HCT116 (cell line): ENCODE measurements at regions not wholly inside any gene's neighbourhood (a gene's known extent, or its start where the extent isn't known, plus 50 kb on each side); places are given as distances from the start of the nearest gene placed in this dataset.

Source experiments
- ATAC-seq: fragments of 200-7000 bp; cut with Tn5 transposase; 2 replicates; pipeline ENCODE4 v1.9.1; 2020; ENCODE audit warnings: mild to moderate bottlenecking, moderate library complexity
- BruUV-seq: library from RNA; stranded (reverse); fragments of 400-500 nt; replicated peaks from 2 replicates; lab custom pipeline; 2021; lab: Mats Ljungman, UMichigan
- CTCF ChIA-PET: fragments of 300-600 bp; sonication (Branson Sonifier 250); formaldehyde crosslinking; loops from one replicate; lab custom pipeline; 2021; ENCODE audit warnings: antibody characterized with exemption; lab: Charles Lee
- POLR2A ChIA-PET: fragments of 300-600, 350-600 bp; sonication (Branson Sonifier 250); formaldehyde crosslinking; loops from one replicate; lab custom pipeline; 2021; ENCODE audit warnings: antibody characterized with exemption; lab: Charles Lee
- RAD21 ChIA-PET, 2 experiments: fragments of 300-600 bp; sonication (Branson Sonifier 250); formaldehyde crosslinking; loops; one replicate each; lab custom pipeline; 2023; ENCODE audit warnings: low total read pairs in 2 of 2; ENCODE audit not compliant: uncharacterized antibody in 2 of 2, unreplicated experiment in 2 of 2, low non-redundant PET in 1 of 2; lab: Charles Lee
- DNase-seq: peaks from one replicate; pipeline ENCODE4 v3.0.0-alpha.2; 2010; ENCODE audit warnings: low read depth, low spot score
- H2AFZ ChIP-seq: fragments of 200-600 bp; shearing (Covaris generic), sonication (generic); 2 replicates; pipeline ENCODE4 v1.6.1; 2017; ENCODE audit warnings: low read depth, mixed run types, mixed read lengths, antibody characterized with exemption, low read length; ENCODE audit not compliant: poor library complexity, severe bottlenecking
- H3K27ac ChIP-seq: 2 replicates; pipeline ENCODE4 v1.5.1; 2012; ENCODE audit warnings: low read depth, low read length
- H3K27me3 ChIP-seq: fragments of 200-600 bp; sonication (generic); 2 replicates; pipeline ENCODE4 v1.6.1; 2016; ENCODE audit warnings: mixed run types, low read length, mixed read lengths; ENCODE audit not compliant: insufficient read depth
- H3K36me3 ChIP-seq, 2 experiments: fragments of 200-500 bp in 1 of 2; fragments of 200-600 bp in 1 of 2; sonication (Bioruptor generic) in 1 of 2; sonication (generic) in 1 of 2; 2 replicates each; pipeline versions ENCODE4 v1.5.1 to v1.6.1; 2014 to 2016; ENCODE audit warnings: low read length in 2 of 2, inconsistent platforms in 1 of 2, mixed read lengths in 1 of 2, mixed run types in 1 of 2; ENCODE audit not compliant: insufficient read depth in 2 of 2, control insufficient read depth in 1 of 2
- H3K4me1 ChIP-seq, 2 experiments: fragments of 200-600 bp in 1 of 2; sonication (generic) in 1 of 2; 2 replicates each; pipeline versions ENCODE4 v1.5.1 to v1.6.1; 2012 to 2017; ENCODE audit warnings: low read length in 2 of 2, inconsistent platforms in 1 of 2, mild to moderate bottlenecking in 1 of 2, mixed read lengths in 1 of 2, mixed run types in 1 of 2, moderate library complexity in 1 of 2; ENCODE audit not compliant: insufficient read depth in 2 of 2, control insufficient read depth in 1 of 2
- H3K4me2 ChIP-seq: fragments of 200-600 bp; sonication (generic); 2 replicates; pipeline ENCODE4 v1.6.1; 2017; ENCODE audit warnings: mixed run types, low read length, mixed read lengths
- H3K4me3 ChIP-seq, 2 experiments: fragments of 200-600 bp in 1 of 2; sonication (generic) in 1 of 2; replicated peaks in 1 of 2; 2 replicates each; pipeline ENCODE4 v1.5.1; 2011 to 2016; ENCODE audit warnings: low read length in 2 of 2, control low read depth in 1 of 2, low read depth in 1 of 2, mild to moderate bottlenecking in 1 of 2, mixed read lengths in 1 of 2, mixed run types in 1 of 2
- H3K79me2 ChIP-seq: fragments of 200-600 bp; sonication (generic); 2 replicates; pipeline ENCODE4 v1.6.1; 2017; ENCODE audit warnings: mild to moderate bottlenecking, mixed run types, low read length, moderate library complexity, mixed read lengths; ENCODE audit not compliant: insufficient read depth
- H3K9ac ChIP-seq: fragments of 200-600 bp; sonication (generic); 2 replicates; pipeline ENCODE4 v1.6.1; 2016; ENCODE audit warnings: low read length, mixed read lengths
- H3K9me2 ChIP-seq: fragments of 200-600 bp; sonication (generic), shearing (Covaris generic); 2 replicates; pipeline ENCODE4 v1.6.1; 2017; ENCODE audit warnings: mixed run types, mild to moderate bottlenecking, moderate library complexity; ENCODE audit not compliant: insufficient read depth
- H3K9me3 ChIP-seq, 2 experiments: fragments of 200-500 bp in 1 of 2; fragments of 200-600 bp in 1 of 2; sonication (Bioruptor generic) in 1 of 2; sonication (generic) in 1 of 2; 2 replicates each; pipeline ENCODE4 v1.6.1; 2014 to 2017; ENCODE audit warnings: low read length in 2 of 2, mixed read lengths in 2 of 2, inconsistent platforms in 1 of 2, low read depth in 1 of 2, mild to moderate bottlenecking in 1 of 2, mixed run types in 1 of 2, moderate library complexity in 1 of 2; ENCODE audit not compliant: control insufficient read depth in 1 of 2, insufficient read depth in 1 of 2
- H4K20me1 ChIP-seq: fragments of 200-600 bp; sonication (generic), shearing (Covaris generic); 2 replicates; pipeline ENCODE4 v1.6.1; 2017; ENCODE audit warnings: mixed run types, mild to moderate bottlenecking, moderate library complexity; ENCODE audit not compliant: insufficient read depth
- ATF3 ChIP-seq: IDR thresholded peaks from 2 replicates; pipeline ENCODE4 v1.6.1; 2012
- CBX3 ChIP-seq: IDR thresholded peaks from 2 replicates; pipeline ENCODE4 v1.6.1; 2012; ENCODE audit warnings: low read depth
- CEBPB ChIP-seq: IDR thresholded peaks from 2 replicates; pipeline ENCODE4 v1.6.1; 2012; ENCODE audit warnings: low read depth
- CTCF ChIP-seq, 3 experiments: fragments of 200-600 bp in 1 of 3; sonication (generic) in 1 of 3; IDR thresholded peaks in 2 of 3; conservative IDR thresholded peaks in 1 of 3; 2 replicates each; pipeline ENCODE4 v1.5.1; 2012 to 2017; ENCODE audit warnings: low read depth in 2 of 3, low read length in 2 of 3, antibody characterized with exemption in 1 of 3, borderline replicate concordance in 1 of 3, control low read depth in 1 of 3, mild to moderate bottlenecking in 1 of 3, mixed read lengths in 1 of 3, mixed run types in 1 of 3, moderate library complexity in 1 of 3; ENCODE audit not compliant: insufficient read depth in 1 of 3
- EGR1 ChIP-seq: IDR thresholded peaks from 2 replicates; pipeline ENCODE4 v1.6.1; 2012; ENCODE audit warnings: low read depth
- ELF1 ChIP-seq: IDR thresholded peaks from 2 replicates; pipeline ENCODE4 v1.6.1; 2012; ENCODE audit warnings: low read depth, borderline replicate concordance
- EZH2 ChIP-seq: fragments of 200-600 bp; sonication (generic); IDR thresholded peaks from 2 replicates; pipeline ENCODE4 v1.6.1; 2017; ENCODE audit warnings: antibody characterized with exemption, mixed run types
- EZH2phosphoT487 ChIP-seq: fragments of 200-600 bp; IDR thresholded peaks from 2 replicates; pipeline ENCODE4 v1.6.1; 2018; ENCODE audit warnings: antibody characterized with exemption, borderline replicate concordance
- JUND ChIP-seq: IDR thresholded peaks from 2 replicates; pipeline ENCODE4 v1.6.1; 2012
- MAX ChIP-seq: IDR thresholded peaks from 2 replicates; pipeline ENCODE4 v1.6.1; 2012
- POLR2A ChIP-seq: IDR thresholded peaks from 2 replicates; pipeline ENCODE4 v1.7.0; 2011; ENCODE audit warnings: borderline replicate concordance; ENCODE audit not compliant: insufficient read depth, insufficient read length; ENCODE audit errors: extremely low read depth
- POLR2AphosphoS5 ChIP-seq: IDR thresholded peaks from 2 replicates; pipeline ENCODE4 v1.6.1; 2011; ENCODE audit warnings: mild to moderate bottlenecking, low read depth, low read length, moderate library complexity
- RAD21 ChIP-seq: IDR thresholded peaks from 2 replicates; pipeline ENCODE4 v1.6.1; 2012; ENCODE audit warnings: low read depth, mild to moderate bottlenecking
- REST ChIP-seq: IDR thresholded peaks from 2 replicates; pipeline ENCODE4 v1.6.1; 2012; ENCODE audit warnings: low read depth
- SIN3A ChIP-seq: IDR thresholded peaks from 2 replicates; pipeline ENCODE4 v1.6.1; 2012; ENCODE audit warnings: low read depth
- SP1 ChIP-seq: IDR thresholded peaks from 2 replicates; pipeline ENCODE4 v1.6.1; 2012; ENCODE audit warnings: low read depth
- SRF ChIP-seq: IDR thresholded peaks from 2 replicates; pipeline ENCODE4 v1.6.1; 2012; ENCODE audit warnings: low read depth
- YY1 ChIP-seq: IDR thresholded peaks from 2 replicates; pipeline ENCODE4 v1.6.1; 2011; ENCODE audit warnings: low read length, low read depth, moderate library complexity, mild to moderate bottlenecking; ENCODE audit not compliant: insufficient replicate concordance; ENCODE audit errors: extremely low read depth
- ZBTB33 ChIP-seq: IDR thresholded peaks from 2 replicates; pipeline ENCODE4 v1.6.1; 2011; ENCODE audit warnings: mild to moderate bottlenecking, low read length, moderate library complexity; ENCODE audit not compliant: insufficient replicate concordance; ENCODE audit errors: extremely low read depth
- intact Hi-C: fragments of 100-400 bp; cut with micrococcal nuclease; formaldehyde crosslinking; loops from 2 replicates; pipeline ENCODE4 v1.10.0; 2022

GRCh38 chr3:14306142-14306541 is 96.3 kb upstream of the SLC6A6 start:
- peaks cover 13% of the 10 kb centered on the region; the same call in 1 of the 2 replicates for H3K27me3 ChIP-seq
- no peak overlapping the region for H3K27ac ChIP-seq
- no peak overlapping the region for H2AFZ ChIP-seq
- RAD21 ChIA-PET = no interaction called here
- intact Hi-C loops = no loop called here
- no peaks in the 10 kb centered on the region for H3K79me2 ChIP-seq
- H3K9me2 ChIP-seq = no peaks in the 10 kb centered on the region
- no peak overlapping the region for H3K4me2 ChIP-seq
- H3K36me3 ChIP-seq = no peaks in the 10 kb centered on the region
- H3K4me1 ChIP-seq = no peaks in the 10 kb centered on the region
- H3K9ac ChIP-seq = no peak overlapping the region
- POLR2A ChIA-PET = no interaction called here
- TF ChIP-seq POLR2A = no peak
- no peak for TF ChIP-seq REST
- no peak for TF ChIP-seq SIN3A
- TF ChIP-seq POLR2AphosphoS5 = no peak
- no peak for TF ChIP-seq EZH2
- no peak for TF ChIP-seq SP1
- TF ChIP-seq ELF1 = no peak
- TF ChIP-seq CEBPB = no peak
- no peak for TF ChIP-seq ZBTB33
- no peak for TF ChIP-seq CBX3
- TF ChIP-seq JUND = no peak
- no peak for TF ChIP-seq EGR1
- no peak for TF ChIP-seq CTCF (IDR thresholded peaks at IDR 0.05 in 2 of 3, conservative IDR thresholded peaks at IDR 0.05 in 1 of 3; ENCODE audit: borderline replicate concordance in 1 of 3, insufficient read depth in 1 of 3, low read depth in 2 of 3, low read length in 2 of 3)
- TF ChIP-seq EZH2phosphoT487 = no peak
- no peak for TF ChIP-seq YY1
- TF ChIP-seq RAD21 = no peak
- TF ChIP-seq ATF3 = no peak
- no peak for TF ChIP-seq MAX
- TF ChIP-seq SRF = no peak
- TF ChIP-seq, all 23 proteins: peak for 0
- no peak overlapping the region for H3K4me3 ChIP-seq
- ATAC-seq (no peak), DNase-seq (no peak)
- BruUV-seq = no TSS peak
- no peaks in the 10 kb centered on the region for H3K9me3 ChIP-seq
- H4K20me1 ChIP-seq = no peaks in the 10 kb centered on the region
- CTCF ChIA-PET = no interaction called here
